SK-N-MC (cell line): ENCODE measurements at regions not wholly inside any gene's neighbourhood (a gene's known extent, or its start where the extent isn't known, plus 50 kb on each side); places are given as distances from the start of the nearest gene placed in this dataset.

Experiments
- EZH2 ChIP-seq: fragments of 200-600 bp; sonication (generic); IDR thresholded peaks from one replicate; pipeline ENCODE4 v1.6.1; 2017; ENCODE audit warnings: antibody characterized with exemption
- POLR2AphosphoS5 ChIP-seq: IDR thresholded peaks from 2 replicates; pipeline ENCODE4 v1.6.1; 2012; ENCODE audit warnings: mild to moderate bottlenecking, low read depth, low read length, borderline replicate concordance

DNA sequence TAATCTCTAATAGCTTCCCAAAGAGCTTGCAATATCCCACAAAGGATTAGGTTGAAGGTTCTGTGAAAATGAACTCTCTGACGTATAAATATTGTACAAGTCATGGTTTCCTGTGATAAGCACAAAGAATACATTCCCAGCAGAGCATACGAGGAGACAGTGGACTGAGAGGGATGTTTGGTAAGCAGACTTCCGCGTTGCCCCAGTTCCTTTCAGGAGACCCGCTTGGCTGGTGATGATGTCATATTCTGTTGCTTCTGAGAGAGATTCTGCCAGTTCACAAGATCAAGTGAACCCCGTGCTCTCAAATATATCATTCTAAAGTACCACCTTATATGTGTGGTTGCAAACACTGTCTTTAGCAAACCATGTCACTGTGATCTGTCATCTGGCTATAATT, 323.9 kb upstream of the CASK start:
- TF ChIP-seq EZH2 (no peak), POLR2AphosphoS5 (no peak)
